NCI-H345 treated with DMSO at 0.1 percent for 48 hours (cell line): ENCODE measurements at regions not wholly inside any gene's neighbourhood (a gene's known extent, or its start where the extent isn't known, plus 50 kb on each side); places are given as distances from the start of the nearest gene placed in this dataset.
"Not testable (repeated sequence)": the region's sequence is repeated elsewhere in the genome, so short reads cannot be mapped to it uniquely, and the experiment has no call there.

Source experiments
- DNase-seq: peaks from one replicate; lab custom pipeline; 2025; ENCODE audit not compliant: unreplicated experiment; lab: John Stamatoyannopoulos, UW

GRCh38 chr15:87727073-87727472 is 529.5 kb downstream of the NTRK3 start:
- no peak for DNase-seq

GRCh38 chr15:87724330-87724729 is 532.2 kb downstream of the NTRK3 start:
- no peak for DNase-seq

GRCh38 chr15:87722941-87723691 is 533.4 kb downstream of the NTRK3 start:
- DNase-seq, result peak; percentile 91

- DNase-seq, result no peak
These were observed 536.3 kb downstream of the NTRK3 start for GRCh38 chr15:87720235-87720634.

- no peak for DNase-seq
These were observed 540.1 kb downstream of the NTRK3 start for GRCh38 chr15:87716422-87716821.

- no peak for DNase-seq
These were observed 541.3 kb downstream of the NTRK3 start for GRCh38 chr15:87715252-87715651.

- DNase-seq, result no peak
These were observed 543.1 kb downstream of the NTRK3 start for GRCh38 chr15:87713475-87713879.

- no peak for DNase-seq
These were observed 544.3 kb downstream of the NTRK3 start for GRCh38 chr15:87712211-87712610.

GRCh38 chr15:87711026-87711425 is 545.5 kb downstream of the NTRK3 start:
- no peak for DNase-seq

- DNase-seq, result no peak
These were observed 546.1 kb downstream of the NTRK3 start for GRCh38 chr15:87710406-87710805.

- no peak for DNase-seq
These were observed 548.9 kb downstream of the NTRK3 start for GRCh38 chr15:87707566-87708130.

- no peak for DNase-seq
These were observed 549.5 kb downstream of the NTRK3 start for GRCh38 chr15:87707071-87707470.

GRCh38 chr15:87706001-87706400 is 550.5 kb downstream of the NTRK3 start:
- DNase-seq, result no peak

GRCh38 chr15:87704276-87704675 is 552.3 kb downstream of the NTRK3 start:
- no peak for DNase-seq

- no peak for DNase-seq
These were observed 553.0 kb downstream of the NTRK3 start for GRCh38 chr15:87703327-87704111.

GRCh38 chr15:87702270-87702669 is 554.3 kb downstream of the NTRK3 start:
- DNase-seq, result no peak

GRCh38 chr15:87698467-87698866 is 558.1 kb downstream of the NTRK3 start:
- not testable (repeated sequence) for DNase-seq

- DNase-seq, result no peak
These were observed 566.8 kb downstream of the NTRK3 start for GRCh38 chr15:87689716-87690115.

GRCh38 chr15:87687523-87687870 is 569.0 kb downstream of the NTRK3 start:
- DNase-seq, result no peak

GRCh38 chr15:87686841-87687522 is 569.6 kb downstream of the NTRK3 start:
- no peak for DNase-seq

- DNase-seq, result no peak
These were observed 570.2 kb downstream of the NTRK3 start for GRCh38 chr15:87686339-87686738.

GRCh38 chr15:87682527-87682926 is 574.0 kb downstream of the NTRK3 start:
- DNase-seq, result no peak
